IPS-15b (cell line): ENCODE measurements at regions not wholly inside any gene's neighbourhood (a gene's known extent, or its start where the extent isn't known, plus 50 kb on each side); places are given as distances from the start of the nearest gene placed in this dataset.

ENCODE experiments used
- H3K27me3 ChIP-seq: one replicate; pipeline ENCODE4 v1.6.1; 2013; ENCODE audit warnings: low read length; ENCODE audit not compliant: control insufficient read depth, insufficient read depth
- H3K36me3 ChIP-seq: one replicate; pipeline ENCODE4 v1.6.1; 2013; ENCODE audit warnings: low read length; ENCODE audit not compliant: control insufficient read depth, insufficient read depth
- H3K4me1 ChIP-seq: one replicate; pipeline ENCODE4 v1.6.1; 2013; ENCODE audit warnings: mild to moderate bottlenecking, low read length; ENCODE audit not compliant: control insufficient read depth, insufficient read depth
- H3K4me3 ChIP-seq: one replicate; pipeline ENCODE4 v1.5.1; 2013; ENCODE audit warnings: low read depth, low read length
- H3K9ac ChIP-seq: one replicate; pipeline ENCODE4 v1.6.1; 2013; ENCODE audit warnings: low read depth, mild to moderate bottlenecking, low read length
- H3K9me3 ChIP-seq: one replicate; pipeline ENCODE4 v1.6.1; 2013; ENCODE audit warnings: mild to moderate bottlenecking, low read length; ENCODE audit not compliant: control insufficient read depth, insufficient read depth

DNA sequence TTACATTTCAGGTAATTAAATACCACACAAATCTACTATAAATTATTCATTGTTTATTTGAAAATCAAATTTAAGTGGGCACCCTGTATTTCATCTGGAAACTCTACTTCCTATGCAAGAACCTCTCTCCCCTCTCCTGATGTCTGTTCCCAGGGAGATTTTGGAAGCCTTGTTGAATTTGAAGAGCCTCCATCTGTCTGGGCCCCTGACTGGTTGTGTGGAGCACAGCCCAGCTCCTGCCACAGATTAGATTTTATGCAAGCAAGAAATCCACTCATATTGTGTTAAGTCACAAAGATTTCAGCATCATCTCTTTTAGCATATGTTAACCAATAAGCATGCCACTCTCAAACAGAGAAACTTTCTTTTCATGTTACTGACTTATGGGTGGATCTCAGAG, 451.2 kb downstream of the TFAP2B start:
- Histone ChIP-seq H3K4me3 (no peak overlapping the region), H3K36me3 (no peaks in the 10 kb centered on the region), H3K9me3 (no peaks in the 10 kb centered on the region), H3K4me1 (no peaks in the 10 kb centered on the region), H3K9ac (no peak overlapping the region), H3K27me3 (no peaks in the 10 kb centered on the region)

DNA sequence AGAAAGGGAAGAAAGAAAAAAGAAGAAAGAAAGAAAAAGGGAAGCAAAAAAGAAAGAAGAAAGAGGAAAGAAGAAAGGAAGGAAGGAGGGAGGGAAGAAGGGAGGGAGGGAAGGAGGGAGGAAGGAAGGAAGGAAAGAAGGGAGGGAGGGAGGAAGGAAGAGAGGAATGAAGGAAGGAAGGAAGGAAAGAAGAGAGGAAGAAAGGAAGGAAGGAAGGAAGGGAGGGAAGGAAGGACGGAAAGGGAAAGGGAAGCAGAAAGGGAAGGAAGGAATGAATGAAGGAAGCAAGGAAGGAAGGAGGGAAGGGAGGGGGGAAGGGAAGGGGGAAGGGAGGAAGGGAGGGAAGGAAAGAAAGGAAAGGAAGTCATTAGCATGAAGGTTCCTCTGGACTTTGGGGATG, 452.9 kb downstream of the TFAP2B start:
- no peaks in the 10 kb centered on the region for H3K27me3 ChIP-seq
- H3K4me1 ChIP-seq = no peaks in the 10 kb centered on the region
- H3K4me3 ChIP-seq = no peak overlapping the region
- no peak overlapping the region for H3K9ac ChIP-seq
- H3K9me3 ChIP-seq = no peaks in the 10 kb centered on the region
- H3K36me3 ChIP-seq = no peaks in the 10 kb centered on the region

DNA sequence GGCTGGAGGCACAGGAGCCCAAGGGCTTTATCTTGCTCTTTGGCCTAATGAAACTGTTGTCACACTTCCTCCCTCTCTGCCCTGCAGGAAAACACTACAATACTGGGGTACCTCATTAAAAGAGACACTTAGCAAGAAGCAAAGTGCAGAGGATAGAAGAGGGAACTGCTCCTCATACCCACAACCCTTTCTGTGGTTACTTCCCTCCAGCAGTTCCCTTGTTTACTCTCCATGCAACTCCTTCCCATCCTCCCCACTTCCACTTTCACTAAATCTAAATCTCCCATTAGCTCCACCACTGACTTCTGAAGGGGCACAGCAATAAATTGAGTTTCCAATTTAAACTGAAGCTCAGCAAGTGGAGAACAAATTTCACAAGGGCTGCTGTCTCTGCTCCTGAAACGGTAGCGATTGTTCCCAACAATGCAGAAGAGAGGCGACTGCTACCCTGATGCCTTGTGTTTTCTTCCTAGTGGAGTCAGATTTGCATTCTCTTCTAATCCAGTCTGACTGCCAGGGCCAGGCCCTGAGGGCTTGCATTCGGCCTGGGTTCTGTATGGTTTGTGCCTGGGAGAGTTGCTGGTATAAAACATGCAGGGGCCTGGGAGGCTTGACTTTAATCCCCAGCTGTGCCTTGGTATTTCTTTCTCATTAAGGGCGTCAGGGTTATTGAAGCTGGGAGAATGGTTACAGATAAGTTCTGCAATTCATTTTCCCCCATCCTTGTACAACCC, 454.7 kb downstream of the TFAP2B start:
- no peaks in the 10 kb centered on the region for H3K36me3 ChIP-seq
- H3K9me3 ChIP-seq = no peaks in the 10 kb centered on the region
- no peaks in the 10 kb centered on the region for H3K27me3 ChIP-seq
- H3K4me1 ChIP-seq = no peaks in the 10 kb centered on the region
- no peak overlapping the region for H3K4me3 ChIP-seq
- no peak overlapping the region for H3K9ac ChIP-seq

DNA sequence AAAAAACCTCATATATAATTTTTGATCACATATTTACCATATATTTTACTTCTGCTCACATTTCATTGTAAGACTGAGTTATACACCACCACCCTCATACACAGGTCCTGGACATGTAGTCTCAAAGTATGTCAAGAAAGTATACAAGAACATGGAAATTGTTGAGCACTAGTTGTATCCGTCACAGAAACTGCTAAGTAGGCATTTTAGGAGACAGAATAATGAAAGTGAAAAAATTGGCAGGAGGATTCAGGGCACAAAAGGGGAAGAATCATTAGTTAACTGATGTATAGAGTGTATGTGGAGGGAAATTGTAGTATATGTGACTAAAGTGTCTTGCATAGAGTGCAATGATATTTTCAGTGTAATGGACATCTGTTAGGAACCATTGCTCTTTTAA, 458.8 kb downstream of the TFAP2B start:
- Histone ChIP-seq H3K9ac (no peak overlapping the region), H3K9me3 (no peaks in the 10 kb centered on the region), H3K4me1 (no peaks in the 10 kb centered on the region)

DNA sequence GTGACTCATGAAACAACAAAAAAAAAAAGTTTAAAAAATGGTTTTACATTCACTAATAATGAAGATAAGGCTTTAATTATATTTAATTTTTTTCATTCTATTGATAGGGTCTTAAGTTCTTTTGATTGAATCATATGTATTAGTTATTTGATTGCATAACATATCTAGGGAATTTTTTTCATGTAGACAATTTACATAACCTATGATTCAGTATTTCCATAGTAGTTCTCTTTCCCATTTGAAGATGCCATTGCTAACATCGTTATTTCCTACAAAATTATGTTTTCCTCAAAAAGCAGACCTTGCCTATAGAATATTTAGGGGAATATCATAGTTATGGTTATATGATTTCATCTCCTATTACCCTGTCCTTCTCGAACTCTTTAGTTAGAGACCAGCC, 463.4 kb downstream of the TFAP2B start:
- Histone ChIP-seq H3K27me3 (no peaks in the 10 kb centered on the region), H3K9me3 (no peaks in the 10 kb centered on the region), H3K36me3 (no peaks in the 10 kb centered on the region), H3K4me1 (no peaks in the 10 kb centered on the region), H3K4me3 (no peak overlapping the region), H3K9ac (no peak overlapping the region)

More for the DNA sequence above, 458.8 kb downstream of the TFAP2B start:
- Histone ChIP-seq H3K27me3 (no peaks in the 10 kb centered on the region), H3K4me3 (no peak overlapping the region), H3K36me3 (no peaks in the 10 kb centered on the region)

DNA sequence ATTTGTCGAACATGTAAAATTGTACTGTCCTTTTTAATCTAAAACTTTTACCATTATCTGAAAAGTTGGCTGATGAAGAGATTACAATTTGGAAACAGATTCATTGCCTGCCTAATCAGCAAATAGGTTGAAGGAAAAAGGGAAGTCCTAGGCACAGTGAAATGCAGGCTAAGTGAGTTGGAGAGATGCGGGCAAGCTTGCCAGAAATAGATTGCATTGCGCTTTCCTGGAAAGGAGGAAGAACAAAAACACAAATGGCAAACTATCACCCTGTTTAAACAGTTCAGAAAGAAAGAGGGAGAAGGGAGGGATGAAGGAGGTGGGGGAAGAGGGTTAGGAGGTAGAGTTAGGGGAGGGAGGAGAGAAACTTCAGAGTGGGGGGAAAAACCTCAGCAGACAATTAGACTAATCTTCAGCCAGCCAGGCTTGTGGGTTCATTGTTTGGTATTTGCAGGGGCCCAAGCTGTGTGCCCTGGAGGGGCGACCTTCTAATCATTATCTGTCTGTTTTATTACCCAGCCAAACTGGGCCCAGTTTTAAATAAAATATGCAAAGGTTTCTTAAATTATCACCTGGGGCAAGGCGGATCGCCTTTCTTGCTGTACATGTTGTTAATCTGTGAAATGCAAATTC, 465.2 kb downstream of the TFAP2B start:
- no peaks in the 10 kb centered on the region for H3K36me3 ChIP-seq
- H3K9me3 ChIP-seq = no peaks in the 10 kb centered on the region
- no peak overlapping the region for H3K4me3 ChIP-seq
- H3K9ac ChIP-seq = no peak overlapping the region
- no peaks in the 10 kb centered on the region for H3K4me1 ChIP-seq
- H3K27me3 ChIP-seq = no peaks in the 10 kb centered on the region

DNA sequence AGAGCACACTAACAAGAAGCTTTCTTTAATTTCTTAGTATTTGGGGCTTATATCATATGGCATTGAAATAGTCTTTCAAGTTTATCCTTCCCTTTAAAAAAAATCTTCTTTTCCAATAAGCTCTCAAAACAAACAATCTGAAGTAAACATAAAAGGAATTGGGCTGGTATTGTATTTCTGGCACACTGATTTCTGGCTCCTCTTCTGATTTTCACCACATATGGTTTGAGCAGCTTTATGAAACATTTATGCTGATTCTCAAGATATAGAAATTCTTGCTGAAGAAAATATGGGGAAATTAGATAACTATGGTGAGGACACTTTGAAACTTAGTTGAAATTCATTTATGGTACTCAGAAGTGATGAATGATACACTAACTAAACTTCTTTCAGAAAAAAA, 467.2 kb downstream of the TFAP2B start:
- Histone ChIP-seq H3K9me3 (no peaks in the 10 kb centered on the region), H3K4me3 (no peak overlapping the region), H3K9ac (no peak overlapping the region), H3K36me3 (no peaks in the 10 kb centered on the region), H3K27me3 (no peaks in the 10 kb centered on the region), H3K4me1 (no peaks in the 10 kb centered on the region)

DNA sequence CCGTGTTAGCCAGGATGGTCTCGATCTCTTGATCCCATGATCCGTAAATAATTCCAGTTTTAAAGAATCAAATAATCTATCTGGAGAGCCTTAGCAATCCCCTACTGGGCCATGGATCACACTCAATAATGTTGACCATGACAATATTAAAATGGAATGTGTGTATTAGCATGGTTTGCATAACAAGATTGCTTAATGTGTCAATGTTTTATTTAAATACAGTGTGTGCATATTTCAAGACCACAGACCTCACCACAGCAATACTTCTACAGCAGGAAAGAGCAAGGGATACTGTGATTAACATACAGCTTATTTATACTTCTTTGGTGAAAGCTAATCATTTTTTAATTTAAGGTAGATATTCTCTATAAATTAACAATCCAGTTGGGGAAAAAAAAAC, 470.4 kb downstream of the TFAP2B start:
- Histone ChIP-seq H3K9me3 (no peaks in the 10 kb centered on the region), H3K27me3 (no peaks in the 10 kb centered on the region), H3K4me3 (no peak overlapping the region), H3K36me3 (no peaks in the 10 kb centered on the region), H3K4me1 (no peaks in the 10 kb centered on the region), H3K9ac (no peak overlapping the region)

DNA sequence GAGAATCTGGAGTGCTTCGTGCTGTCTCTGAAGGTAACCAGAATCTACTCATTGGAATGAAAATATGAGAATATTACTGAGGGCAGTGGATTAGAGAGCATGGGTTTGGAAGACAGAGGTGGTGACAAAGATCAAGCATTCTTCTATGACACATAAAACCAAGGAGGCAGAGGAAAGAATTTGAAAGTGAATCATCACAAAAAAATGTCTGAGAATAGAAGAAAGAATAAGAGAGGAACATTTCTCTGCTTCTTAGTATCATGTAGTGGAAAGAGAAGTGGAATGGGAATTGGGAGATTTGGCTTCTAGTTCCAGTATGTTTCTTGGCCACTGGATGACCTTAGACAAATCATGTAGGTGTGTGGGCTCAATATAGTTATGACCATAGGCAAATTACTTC, 474.0 kb downstream of the TFAP2B start:
- H3K36me3 ChIP-seq = no peaks in the 10 kb centered on the region
- H3K9ac ChIP-seq = no peak overlapping the region
- no peaks in the 10 kb centered on the region for H3K4me1 ChIP-seq
- no peaks in the 10 kb centered on the region for H3K9me3 ChIP-seq
- H3K27me3 ChIP-seq = no peaks in the 10 kb centered on the region
- H3K4me3 ChIP-seq = no peak overlapping the region

DNA sequence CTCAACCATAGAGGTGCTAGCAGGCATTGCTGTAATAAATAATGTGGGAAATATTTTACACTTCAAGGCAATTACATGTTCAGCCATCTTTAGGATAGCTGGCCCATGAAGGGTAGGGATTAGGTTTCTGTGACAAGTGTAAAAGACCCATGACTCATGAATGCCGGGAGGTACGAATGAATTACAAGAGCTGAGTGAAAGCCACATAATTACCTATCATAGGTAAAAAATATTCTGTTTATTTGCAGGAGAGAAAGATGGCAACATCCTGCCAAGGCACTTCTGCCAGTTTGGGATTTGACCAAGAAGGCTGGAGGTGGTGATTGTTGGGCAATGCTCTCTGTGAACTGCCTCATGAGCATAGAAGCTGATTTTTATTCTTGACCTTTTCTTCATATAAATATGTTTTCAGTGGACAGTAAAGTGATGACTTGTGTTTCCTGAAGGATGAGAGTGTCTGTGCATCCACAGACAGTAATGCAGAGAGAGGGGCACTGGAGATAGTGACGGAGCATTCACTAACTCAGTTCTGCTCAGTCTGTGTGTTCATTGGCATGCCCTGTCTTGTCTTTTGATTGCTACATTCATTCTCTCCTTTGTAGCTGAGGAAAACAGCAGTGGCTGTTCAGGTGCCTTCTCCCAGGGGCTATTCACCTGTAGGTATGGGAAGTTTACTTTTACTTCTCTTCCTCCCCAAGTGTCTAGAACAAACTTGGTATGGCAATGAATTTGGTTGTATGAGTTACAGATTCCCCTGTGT, 481.1 kb downstream of the TFAP2B start:
- no peaks in the 10 kb centered on the region for H3K27me3 ChIP-seq
- no peak overlapping the region for H3K9ac ChIP-seq
- H3K9me3 ChIP-seq = no peaks in the 10 kb centered on the region
- H3K4me3 ChIP-seq = no peak overlapping the region
- no peaks in the 10 kb centered on the region for H3K36me3 ChIP-seq
- H3K4me1 ChIP-seq = no peaks in the 10 kb centered on the region

DNA sequence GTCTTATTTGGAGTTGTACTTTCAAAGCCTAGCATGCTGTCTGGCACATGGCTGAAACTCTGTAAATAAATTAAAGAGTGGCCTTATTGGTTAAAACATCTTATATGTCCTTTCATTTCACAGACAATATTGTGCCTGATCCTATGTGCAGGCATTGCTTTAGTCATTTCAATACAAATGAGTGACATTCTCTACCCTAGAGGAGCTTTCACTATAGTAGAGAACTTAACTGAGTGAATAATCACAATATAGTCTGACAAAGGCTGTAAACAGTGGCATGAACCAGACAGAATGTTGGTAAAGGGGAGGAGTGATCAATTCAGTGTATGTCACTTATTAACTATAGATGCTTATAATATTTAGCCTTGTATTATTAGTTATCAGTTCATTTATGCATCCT, 481.8 kb downstream of the TFAP2B start:
- Histone ChIP-seq H3K4me3 (no peak overlapping the region), H3K9ac (no peak overlapping the region)

DNA sequence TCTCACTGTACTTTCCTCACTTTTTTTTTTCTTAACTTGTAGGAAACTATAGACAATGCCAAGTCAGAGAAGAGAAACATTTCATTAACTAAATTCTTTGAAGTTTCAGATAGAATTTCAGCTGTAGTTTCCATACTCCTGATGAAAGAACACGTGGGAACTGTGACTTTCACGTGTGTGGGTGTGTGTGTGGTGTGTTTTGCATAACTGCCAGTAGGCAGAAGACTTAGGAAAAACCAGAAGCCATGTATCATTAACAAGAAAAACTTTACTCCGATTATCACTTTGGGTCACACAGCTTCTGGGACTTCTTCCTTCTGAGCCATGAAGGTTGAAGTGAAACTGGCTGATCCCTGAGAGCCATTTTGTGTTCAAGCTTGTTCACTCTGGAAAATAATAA, 483.3 kb downstream of the TFAP2B start:
- Histone ChIP-seq H3K4me1 (no peaks in the 10 kb centered on the region), H3K9ac (no peak overlapping the region), H3K27me3 (no peaks in the 10 kb centered on the region)

More for the DNA sequence above, 481.8 kb downstream of the TFAP2B start:
- H3K9me3 ChIP-seq = no peaks in the 10 kb centered on the region
- H3K27me3 ChIP-seq = no peaks in the 10 kb centered on the region
- no peaks in the 10 kb centered on the region for H3K36me3 ChIP-seq
- H3K4me1 ChIP-seq = no peaks in the 10 kb centered on the region

More for the DNA sequence above, 483.3 kb downstream of the TFAP2B start:
- Histone ChIP-seq H3K4me3 (no peak overlapping the region), H3K9me3 (no peaks in the 10 kb centered on the region), H3K36me3 (no peaks in the 10 kb centered on the region)
